ENCODE measurements at regions not wholly inside any gene's neighbourhood (a gene's known extent, or its start where the extent isn't known, plus 50 kb on each side); places are given as distances from the start of the nearest gene placed in this dataset.

DNA sequence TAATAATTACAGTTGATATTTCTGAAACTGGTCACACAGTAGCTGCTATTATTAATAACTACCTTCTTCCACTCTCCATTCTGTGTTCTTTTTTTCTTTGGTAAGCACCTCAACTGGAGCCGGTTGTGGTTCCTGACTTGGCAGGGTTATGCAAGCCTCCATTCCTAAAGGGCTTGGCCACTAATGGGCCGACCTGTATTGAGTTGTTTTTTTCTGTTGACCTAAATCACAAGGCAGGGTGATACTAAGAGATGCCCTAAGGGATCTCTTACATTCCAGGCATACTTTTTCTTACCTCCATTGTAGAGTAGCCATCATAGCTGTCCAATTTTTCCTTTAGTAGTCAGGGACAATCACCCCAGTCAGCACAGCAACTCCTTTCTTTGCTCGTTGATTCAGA is 1295.8 kb upstream of the ADGRL3 start:
- TF ChIP-seq POLR2A (IDR thresholded peaks at IDR 0.05; ENCODE audit: low read length) (no peak), GATA1 (IDR thresholded peaks at IDR 0.05; ENCODE audit: low read depth, low read length) (no peak)

Measured in erythroblast (primary cell).